ENCODE measurements at regions not wholly inside any gene's neighbourhood (a gene's known extent, or its start where the extent isn't known, plus 50 kb on each side); places are given as distances from the start of the nearest gene placed in this dataset.

GRCh38 chr10:43968076-43968475 lies 319.4 kb upstream of the ZNF32 start:
- no peak for TF ChIP-seq POLR2A (IDR thresholded peaks at IDR 0.05; ENCODE audit: low read length)
- TF ChIP-seq GATA1 (IDR thresholded peaks at IDR 0.05; ENCODE audit: low read depth, low read length), result no peak
